RPMI7951 (cell line): ENCODE measurements at regions not wholly inside any gene's neighbourhood (a gene's known extent, or its start where the extent isn't known, plus 50 kb on each side); places are given as distances from the start of the nearest gene placed in this dataset.
"Not testable (repeated sequence)": the region's sequence is repeated elsewhere in the genome, so short reads cannot be mapped to it uniquely, and the experiment has no call there.

ENCODE experiments used
- DNase-seq: peaks from one replicate; pipeline ENCODE4 v3.0.0-alpha.2; 2012; ENCODE audit warnings: low read depth

DNA sequence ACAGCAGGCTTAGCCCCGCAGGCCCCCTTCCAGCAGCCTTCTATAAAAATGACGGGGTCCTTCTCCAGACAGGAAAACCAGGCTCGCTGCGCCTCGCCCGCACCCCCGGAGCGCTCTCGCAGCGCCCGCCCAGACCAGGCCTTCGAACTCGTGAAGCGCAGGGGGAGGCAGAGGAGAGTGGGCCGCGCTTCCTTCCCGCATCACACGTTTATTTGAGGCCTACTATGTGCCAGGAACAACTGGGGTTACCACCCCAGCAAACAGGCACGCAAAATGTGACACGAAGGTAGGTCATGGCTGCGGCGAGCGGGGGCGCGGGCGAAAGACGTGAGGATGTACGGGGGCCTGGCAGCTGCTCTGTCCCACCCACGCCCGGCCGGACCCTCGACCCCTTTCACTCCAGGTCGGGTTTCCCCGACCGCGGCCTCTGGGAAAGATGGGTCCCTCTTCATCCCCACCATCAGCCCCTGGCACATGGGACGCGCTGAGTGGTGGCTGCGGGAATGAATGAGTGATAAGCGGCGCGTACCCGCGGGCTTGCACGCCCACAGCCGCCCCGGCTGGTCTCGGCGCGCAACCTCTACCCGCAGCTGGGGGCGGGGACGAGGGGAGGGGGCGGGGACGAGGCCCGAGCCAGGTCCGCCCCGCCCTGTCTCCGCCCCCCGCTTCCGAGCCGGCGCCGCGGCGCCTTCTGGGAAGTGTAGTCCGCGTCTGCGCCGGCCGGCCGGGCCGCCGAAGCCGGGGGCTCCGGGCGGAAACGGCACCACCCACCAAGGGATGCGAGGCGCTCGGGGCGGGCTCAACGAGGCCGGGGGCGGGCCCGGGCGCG is 59.1 kb downstream of the ZNF467 start:
- peak; percentile 84 for DNase-seq

DNA sequence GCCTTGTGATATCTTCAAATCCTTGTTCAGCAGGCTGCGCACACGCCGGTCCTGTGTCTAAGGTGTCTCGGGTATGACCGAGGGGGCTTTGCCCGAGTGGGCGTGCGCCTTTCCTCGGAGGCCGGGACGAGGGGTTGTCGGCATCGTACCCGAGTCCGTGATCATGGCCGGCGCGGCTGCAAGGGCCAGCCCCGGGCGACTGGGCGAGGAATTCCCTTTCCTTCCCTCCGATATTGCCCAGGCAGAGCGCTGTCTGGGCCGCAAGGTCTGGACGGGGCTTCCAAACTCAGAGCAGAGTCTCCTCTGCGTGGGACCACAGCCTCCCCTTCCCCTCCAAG is 59.7 kb downstream of the ZNF467 start:
- DNase-seq, result no peak

DNA sequence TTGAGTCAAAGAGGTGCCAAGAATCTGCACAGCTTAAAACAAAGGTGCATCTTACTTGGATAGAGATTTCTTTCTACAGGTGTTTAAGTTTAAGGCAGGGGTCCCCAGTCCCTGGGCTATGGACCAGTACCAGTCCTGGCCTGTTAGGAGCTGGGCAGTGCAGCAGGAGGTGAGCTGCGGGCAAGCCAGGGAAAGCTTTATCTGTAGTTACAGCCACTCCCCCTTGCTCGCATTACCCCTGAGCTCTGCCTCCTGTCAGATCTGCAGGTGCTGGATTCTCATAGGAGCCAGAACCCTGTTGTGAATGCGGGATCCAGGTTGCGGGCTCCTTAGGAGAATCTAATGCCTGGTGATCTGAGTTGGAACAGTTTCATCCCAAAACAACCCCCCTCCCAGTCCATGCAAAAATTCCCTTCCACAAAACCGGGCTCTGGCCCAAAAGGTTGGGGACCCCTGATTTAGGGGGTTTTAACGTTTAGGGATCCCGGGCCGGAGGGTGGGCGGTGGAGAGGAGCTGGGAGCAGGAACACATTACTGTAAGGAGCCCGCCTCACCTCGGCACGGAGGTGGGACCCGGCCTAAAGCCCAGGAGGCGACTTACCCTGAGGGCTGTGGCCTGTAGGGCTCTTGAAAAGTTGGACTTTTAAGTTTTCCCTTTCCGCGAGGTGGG is 60.2 kb downstream of the ZNF467 start:
- DNase-seq, result no peak

DNA sequence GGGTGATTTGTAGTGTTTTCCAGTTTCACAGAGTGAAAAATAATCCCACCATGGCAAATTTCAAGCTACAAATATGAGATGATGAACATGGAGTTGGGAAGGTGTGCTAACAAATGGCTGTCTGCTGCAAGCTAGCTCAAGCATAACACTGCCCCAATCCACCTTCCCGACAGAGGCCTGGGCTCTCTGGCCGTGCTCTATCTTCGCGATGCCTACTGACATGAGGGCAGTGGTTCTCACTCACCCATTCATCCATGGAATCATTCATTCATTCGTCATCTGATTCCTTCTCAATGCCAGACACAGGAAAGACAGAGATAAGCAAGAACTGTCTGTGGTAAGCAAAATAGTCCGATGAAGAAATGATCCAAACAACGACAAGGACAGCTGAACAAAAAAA is 65.4 kb downstream of the ZNF467 start:
- DNase-seq, result no peak

DNA sequence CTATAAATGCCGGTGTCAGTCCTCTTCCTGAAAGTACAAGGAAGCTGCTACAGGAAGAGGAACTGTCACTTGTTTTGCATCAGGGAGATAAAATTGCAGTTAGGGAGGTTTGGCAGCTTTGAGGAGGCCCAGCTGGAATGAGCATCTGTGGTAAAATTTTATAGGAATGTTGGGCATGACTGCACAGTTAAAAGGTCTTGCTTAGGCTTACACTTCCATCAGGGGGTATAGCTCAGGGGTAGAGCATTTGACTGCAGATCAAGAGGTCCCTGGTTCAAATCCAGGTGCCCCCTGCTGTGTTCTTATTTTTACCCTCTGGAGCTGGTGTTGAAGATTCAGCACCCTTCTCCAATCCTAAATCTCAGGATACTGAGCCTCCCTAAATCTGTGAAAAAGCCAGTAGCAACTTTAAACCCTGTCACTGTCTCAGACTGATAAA is 65.9 kb downstream of the ZNF467 start:
- no peak for DNase-seq

DNA sequence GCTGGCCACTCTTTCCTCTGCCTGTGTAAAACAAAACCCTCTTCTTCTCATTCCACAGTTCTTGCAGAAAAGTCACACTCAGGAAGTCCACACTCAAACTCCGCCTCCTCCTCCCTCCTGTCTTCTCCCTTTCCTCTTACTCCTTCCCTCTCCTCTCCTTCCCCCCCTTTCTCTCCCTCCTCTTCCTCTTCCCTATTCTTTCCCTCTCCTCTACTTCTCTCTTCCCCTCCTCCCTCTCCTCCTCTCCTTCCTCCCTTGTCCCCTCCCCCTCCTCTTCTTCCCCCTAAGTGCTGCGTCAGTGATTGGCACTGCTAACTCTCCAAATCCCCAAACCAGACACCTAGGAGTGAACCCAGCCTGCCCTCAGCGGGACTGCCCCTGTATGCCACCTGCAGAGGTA is 67.0 kb downstream of the ZNF467 start:
- DNase-seq, result no peak

DNA sequence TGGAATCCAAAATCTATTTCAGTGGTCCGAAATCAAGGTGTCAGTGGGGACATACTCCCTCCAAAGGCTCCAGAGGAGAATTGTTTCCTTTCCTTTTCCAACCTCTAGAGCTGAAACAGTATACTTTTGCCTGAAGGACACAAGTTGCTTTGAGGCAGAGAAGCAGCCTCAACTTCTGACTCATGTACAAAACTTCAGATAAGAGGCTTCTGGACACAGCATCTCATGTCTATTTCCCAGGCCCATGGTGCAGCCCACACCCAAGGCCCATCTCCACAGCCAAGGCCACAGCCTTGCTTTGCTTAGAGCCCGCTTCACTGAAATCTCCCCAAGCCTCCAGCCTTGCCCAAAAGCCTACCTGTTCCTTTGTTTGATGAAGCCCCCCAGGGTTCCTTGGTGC is 68.9 kb downstream of the ZNF467 start:
- no peak for DNase-seq

DNA sequence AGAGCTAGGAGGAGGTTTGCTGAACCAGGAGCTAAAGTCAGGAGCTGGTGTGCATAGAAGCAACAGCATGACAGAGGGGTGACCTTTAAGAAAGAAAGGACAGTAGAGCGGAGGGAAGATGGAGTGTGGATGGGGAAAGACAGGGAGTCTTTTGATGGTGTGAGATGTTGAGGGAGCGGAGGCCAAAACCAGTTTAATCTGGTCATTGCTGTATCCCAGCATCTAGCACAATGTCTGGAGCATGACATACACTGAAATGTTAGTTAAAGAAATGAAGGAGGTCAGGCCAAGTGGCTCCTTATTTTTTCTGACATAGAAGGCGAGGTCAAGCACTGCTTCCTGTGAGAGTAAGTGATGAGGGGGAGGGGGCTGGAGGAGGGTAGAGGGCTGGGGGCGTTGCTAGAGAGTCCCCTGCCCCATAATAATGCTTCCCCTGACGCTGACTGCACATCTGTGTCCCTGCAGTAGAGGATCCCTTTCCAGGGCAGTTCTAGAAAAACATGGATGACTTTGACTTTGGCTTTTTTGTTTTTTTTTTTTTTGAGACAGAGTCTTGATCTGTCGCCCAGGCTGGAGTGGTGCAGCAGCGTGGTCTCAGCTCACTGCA is 70.2 kb downstream of the ZNF467 start:
- DNase-seq, result no peak

DNA sequence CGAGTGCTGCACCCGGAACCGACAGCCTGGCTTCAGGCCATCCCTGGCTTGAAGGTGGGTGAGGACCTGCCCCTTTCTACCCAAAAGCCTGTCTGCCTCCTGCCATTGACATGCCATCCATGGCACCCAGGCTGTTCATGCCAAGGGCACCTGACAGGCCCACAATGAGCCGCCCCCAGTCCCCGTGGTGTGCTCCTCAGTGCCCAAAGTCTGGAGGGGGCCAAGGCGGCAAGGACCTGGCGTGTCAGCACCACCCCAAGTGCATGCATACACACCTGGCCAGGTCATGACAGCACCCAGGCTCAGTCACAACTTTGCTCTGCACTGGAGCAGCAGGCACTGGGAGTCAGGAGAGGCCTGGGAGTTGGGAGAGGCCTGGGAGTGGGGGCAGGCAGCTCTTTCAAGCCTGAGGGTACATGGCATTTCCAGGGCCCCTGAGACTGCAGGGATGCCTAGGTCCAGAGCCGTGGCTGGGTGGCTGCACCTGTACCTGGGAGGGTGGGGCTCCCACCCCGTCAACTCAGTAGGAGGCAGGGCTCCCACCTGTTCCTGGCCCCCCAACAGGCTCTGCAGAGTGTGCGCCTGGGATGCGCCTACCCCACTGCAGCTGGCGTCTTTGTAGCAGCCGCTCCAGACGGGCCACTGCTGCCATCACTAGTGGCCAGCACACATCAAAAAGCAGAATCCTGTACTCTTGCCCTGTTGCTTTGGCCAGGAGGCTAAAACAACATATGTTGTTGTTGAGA is 71.7 kb downstream of the ZNF467 start:
- DNase-seq, result no peak

DNA sequence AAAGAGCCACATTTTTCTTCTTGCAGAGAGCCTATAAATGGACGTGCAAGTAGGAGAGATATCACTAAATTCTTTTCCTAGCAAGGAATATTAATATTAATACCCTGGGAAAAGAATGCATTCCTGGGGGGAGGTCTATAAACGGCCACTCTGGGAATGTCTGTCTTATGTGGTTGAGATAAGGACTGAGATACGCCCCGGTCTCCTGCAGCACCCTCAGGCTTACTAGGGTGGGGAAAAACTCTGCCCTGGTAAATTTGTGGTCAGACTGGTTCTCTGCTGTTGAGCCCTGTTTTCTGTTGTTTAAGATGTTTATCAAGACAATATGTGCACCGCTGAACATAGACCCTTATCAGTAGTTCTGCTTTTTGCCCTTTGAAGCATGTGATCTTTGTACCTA is 75.6 kb downstream of the ZNF467 start:
- not testable (repeated sequence) for DNase-seq

DNA sequence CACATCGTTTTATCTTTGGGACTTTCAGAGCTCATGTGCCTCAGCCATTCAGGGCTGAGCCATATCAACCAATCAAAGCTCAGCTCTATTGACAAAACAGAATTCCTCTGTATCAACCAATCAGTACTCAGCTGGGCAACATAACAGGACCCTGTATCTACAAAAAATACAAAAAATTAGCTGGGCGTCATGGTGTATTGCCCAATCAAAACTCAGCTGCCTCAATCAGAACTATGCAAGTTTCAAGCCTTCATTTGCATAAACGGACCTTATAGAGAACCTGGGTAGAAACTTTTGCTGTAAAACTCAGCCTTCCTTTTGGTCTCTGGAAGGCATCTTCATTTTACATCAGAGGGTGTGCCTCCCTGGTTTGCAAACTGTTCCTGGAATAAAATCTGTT is 77.1 kb downstream of the ZNF467 start:
- no peak for DNase-seq

DNA sequence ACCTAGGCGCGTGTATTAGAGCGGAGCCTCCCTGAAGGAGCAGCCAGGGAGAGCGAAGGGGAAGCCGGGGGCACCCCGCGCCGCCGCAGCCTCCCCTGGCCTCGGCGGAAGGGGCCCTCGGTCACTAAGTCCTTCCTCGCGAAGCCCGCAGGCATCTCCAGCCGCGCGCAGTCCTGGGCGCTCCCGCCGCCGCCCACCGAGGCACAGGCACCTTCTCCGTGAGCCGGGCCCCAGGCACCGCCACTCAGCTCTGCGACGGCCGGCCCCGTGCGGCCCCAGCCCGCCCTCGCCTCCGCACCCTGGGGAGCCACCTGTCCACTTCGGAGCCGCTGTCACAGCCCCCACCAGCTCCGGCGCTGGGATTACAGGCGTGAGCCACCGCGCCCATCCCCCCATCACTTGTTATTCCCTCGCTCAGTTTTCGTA is 80.8 kb downstream of the ZNF467 start:
- no peak for DNase-seq

DNA sequence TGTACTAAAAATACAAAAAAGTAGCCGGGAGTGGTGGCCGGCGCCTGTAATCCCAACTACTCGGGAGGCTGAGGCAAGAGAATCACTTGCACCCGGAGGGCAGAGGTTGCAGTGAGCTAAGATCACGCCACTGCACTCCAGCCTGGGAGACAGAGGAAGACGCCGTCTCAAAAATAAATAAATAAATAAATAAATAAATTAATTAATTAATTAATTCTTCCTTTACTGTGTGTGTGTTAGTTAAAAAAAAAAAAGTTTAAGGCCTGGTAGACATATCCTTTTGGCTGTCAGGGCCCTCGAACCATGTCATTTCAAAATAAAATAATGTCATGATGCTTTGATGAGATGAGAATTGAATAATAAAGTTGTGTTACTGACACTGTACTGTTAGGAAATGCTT is 81.3 kb downstream of the ZNF467 start:
- DNase-seq, result no peak

DNA sequence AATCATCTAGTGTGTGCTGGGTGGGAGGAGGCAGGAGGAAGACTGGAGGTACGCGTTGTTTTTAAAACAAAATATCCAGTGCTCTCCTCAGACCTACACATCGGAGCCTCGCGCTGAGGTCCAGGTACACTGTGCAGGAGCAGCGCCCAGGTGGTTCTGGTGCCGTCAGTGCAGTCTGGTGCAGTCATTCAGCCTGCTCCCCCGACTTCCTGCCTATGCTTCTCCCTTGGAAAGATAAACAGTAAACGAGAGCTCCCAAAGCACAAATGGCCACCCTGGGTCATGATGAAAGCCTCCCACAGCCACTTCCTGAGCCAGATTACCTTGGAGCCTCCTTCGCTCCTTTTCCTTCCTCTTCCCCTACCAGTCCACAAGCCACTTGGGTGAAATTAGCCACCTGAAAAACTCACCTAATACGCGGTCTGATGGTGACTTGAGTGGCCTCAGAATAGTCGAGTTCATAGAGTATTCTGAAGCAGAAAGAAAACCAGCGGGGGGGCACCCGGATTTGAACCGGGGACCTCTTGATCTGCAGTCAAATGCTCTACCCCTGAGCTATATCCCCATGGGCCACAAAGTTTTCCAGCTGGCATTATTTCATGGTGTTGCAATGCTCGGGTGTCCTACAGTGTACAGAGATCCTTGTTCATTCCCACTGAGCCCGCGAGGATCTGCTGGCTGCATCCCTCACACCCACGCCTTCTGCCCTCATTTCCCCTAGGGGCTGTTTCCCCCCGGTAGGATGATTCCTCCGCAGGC is 82.5 kb downstream of the ZNF467 start:
- peak; percentile 72 for DNase-seq

DNA sequence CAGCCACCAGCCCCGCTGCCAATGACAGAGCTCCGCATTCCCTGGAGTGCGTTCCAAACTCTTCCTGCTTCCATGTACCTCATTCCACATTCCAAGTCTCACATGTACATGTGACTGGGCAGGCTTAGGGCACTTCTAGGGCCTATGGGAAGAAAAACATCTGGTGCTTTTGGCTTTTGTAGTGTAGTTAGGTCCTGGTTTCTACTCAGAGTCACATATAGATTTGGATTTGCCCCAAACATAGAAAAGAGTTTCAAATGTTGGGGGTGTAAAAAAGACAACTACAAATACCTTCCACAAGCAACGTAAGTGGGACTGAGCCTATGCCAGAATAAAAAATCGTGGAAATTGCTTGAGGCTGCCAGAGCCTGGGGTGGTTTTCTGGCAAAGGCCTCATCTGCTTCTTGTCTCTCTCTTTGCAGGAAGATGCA is 84.1 kb downstream of the ZNF467 start:
- no peak for DNase-seq

DNA sequence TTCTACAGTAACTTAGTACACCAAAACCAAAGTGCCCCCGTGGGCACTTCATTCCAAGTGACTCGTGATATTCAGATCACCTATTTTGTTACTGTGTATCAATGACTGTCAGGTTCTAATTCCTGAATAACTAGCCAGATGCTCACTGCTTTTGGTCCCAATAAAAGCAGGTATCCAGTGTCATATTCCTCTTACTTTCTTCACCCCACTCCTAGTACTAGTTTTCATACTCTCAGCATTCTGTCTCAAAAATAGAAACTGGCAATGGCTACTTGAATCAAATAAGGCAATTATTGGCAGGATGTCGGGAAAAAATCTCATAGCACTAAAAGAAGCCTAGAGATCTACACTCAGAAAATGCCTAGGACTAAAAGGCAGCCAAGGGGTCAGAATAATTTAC is 84.6 kb downstream of the ZNF467 start:
- DNase-seq, result no peak

DNA sequence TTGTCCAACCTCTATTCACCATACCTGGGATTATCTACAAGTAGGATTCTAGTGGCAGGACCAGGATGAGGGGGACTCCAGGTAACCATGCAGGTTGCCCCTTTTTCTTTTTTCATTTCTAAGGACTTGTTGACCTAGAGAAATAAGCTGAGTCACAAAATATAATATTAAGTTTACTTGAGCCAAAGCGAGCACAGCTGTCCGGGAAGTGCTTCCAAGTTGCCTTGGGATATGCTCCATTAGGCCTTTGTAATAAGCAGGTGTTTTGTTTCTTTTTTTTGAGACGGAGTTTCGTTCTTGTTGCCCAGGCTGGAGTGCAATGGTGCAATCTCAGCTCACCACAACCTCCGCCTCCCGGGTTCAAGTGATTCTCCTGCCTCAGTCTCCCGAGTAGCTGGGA is 85.6 kb downstream of the ZNF467 start:
- not testable (repeated sequence) for DNase-seq

DNA sequence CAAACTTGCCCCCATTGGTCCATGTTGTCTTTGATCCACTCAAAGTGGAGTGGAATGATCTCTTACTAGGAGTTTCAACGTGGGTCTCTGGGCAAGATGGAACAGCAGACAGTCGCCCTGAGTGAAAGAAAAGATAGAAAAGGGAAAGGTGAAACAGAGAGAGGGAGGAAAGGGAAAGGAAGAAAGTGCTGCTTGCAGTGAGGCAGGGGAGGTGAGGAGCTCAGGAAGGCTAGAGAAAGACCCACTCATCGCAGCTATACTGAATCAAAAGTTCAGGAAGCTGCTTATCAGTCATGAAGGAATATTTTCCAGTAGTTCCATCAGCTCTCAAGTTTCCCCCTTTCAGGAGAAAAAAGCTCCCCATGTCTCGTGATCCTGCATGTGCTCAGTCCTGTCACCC is 86.9 kb downstream of the ZNF467 start:
- no peak for DNase-seq

DNA sequence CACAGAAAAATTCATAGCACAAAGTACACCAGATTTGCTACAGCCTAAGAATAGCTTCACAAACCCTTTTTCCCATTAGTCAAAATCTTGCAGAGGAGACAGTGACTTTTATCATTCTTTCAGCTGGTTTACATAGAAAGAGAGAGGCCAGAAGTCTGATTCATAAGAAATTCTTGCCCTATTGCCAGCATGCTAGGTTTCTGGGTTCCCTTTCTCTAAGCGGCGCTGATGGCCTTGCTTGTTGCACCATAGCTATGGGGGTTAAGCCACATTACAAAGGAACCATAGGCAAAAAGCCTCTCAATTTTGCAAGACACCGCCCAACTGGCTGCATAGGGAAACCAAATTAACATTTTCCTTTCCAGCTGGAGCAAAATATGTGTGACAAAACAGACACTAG is 87.4 kb downstream of the ZNF467 start:
- DNase-seq, result peak; percentile 20

DNA sequence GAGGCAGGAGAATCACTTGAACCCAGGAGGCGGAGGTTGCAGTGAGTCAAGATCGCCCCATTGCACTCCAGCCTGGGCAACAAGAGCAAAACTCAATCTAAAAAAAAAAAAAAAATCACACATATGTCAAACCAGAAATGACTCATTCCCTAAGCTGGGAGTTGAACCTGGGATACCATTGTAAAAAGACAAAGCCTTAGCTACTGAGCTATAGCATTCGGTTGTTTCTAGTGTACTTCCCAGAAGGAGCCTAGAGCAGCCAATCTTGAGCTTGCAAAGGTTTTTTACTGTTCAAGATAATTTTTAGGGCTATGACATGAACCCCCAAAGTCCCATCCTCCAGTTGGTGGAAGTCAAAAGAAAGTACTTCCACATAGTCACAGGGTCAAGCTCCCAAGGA is 87.9 kb downstream of the ZNF467 start:
- DNase-seq, result no peak

DNA sequence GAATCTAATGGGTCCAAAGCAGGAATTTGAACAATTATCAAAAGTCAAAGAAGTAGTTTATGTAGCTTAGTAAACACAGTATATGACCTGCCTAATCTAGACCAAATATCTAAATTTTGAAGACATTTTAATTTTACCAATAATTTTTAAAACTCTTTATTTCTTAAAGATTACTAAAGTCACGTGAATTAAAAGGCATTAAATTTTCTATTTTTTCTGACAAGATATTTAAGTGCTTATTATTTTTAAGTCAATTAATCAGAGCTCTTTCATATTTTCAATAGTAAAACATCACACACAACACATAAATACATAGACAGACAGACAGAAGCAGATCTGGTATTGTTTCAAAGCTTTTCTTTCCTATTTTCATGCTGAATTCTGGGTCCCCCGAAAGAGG is 89.5 kb downstream of the ZNF467 start:
- DNase-seq, result no peak

DNA sequence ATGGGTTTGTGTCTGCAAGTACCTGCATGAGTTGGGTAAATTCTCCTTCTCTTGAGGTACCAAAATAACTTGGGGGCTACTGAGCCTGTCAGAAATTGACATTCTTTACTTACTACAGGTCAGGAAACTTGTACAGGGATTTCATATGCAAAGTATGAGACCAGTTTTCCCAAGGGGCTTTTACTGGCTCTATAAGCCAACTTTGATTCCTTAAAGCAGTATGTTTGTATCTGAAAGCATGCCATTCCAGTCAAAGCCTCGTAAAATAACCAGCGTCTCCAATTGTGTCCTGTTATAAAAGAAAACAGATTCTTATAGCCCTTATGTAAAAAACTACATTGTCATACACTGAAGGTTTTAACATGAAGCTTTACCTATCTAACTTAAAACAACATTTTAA is 90.2 kb downstream of the ZNF467 start:
- DNase-seq, result no peak
